GM19324 (cell line): ENCODE measurements at regions not wholly inside any gene's neighbourhood (a gene's known extent, or its start where the extent isn't known, plus 50 kb on each side); places are given as distances from the start of the nearest gene placed in this dataset.
A peak's percentile ranks its signal among the peaks of the same experiment; 100 is the strongest.

ENCODE experiments used
- ATAC-seq: cut with Tn5 transposase; IDR thresholded peaks from one replicate; pipeline ENCODE4 v1.9.1; 2021; ENCODE audit warnings: mild to moderate bottlenecking, moderate library complexity; ENCODE audit not compliant: unreplicated experiment, low FRiP score

GRCh38 chrX:147827070-147827469 is 84.6 kb upstream of the FMR1 start:
- no peak for ATAC-seq

GRCh38 chrX:147828719-147829118 is 83.0 kb upstream of the FMR1 start:
- no peak for ATAC-seq

DNA sequence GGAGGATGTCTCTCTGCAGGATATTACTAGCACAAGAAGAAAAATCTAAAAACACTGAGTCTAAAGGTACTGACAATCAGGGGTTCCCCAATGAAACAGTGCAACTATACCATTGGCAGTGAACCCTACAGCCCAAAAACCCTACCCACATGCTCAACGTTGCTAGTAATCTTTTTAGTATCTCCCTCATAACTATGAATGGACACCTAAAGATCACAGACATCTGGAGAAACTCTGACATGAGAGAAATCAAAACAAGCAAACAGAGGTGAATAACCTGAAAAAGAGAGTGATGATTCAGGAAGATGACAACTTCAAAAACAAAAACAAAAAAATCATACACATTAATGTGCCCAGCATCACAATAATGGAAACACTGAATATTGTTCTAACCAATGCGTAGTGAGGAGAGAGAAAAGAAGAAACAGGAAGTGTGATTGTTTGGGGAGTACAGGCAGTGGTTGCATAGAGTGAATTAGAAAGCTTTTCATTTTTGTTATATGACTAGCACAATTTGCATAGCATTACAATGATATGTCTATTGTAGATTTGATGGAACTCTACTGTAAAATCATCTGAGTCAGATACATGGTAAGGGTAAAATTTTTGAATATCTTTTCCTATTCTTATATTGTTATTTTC is 78.9 kb upstream of the FMR1 start:
- ATAC-seq = no peak

DNA sequence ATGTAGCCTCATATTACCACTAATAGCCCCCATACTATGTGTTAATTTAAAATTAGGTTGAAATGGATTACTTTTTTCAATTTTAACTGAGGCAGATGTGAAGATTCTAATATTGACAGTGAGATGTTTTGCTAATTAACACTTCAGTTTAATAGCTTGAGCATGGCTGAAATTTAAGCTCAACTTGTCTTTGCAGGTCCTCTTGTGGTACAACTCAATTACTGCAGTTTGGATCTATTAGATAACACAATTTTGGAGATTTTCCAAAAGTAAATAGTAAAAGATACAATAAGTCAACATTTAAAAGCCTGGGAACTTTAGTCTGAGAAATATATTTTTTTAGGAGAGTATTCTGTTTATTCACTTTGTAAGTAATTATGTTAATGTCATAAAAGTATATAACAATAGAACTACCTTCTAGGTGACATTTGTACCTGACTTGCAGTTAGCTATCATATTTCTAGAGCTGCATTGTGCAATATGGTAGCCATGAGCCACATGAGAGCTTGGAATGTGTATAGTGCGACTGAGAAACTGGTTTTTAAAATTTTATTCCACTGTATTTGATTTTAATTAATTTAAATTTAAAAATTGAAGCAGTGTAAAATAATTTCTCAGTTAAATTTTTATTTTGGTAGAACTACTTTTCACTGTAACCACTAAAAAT is 73.1 kb upstream of the FMR1 start:
- no peak for ATAC-seq

DNA sequence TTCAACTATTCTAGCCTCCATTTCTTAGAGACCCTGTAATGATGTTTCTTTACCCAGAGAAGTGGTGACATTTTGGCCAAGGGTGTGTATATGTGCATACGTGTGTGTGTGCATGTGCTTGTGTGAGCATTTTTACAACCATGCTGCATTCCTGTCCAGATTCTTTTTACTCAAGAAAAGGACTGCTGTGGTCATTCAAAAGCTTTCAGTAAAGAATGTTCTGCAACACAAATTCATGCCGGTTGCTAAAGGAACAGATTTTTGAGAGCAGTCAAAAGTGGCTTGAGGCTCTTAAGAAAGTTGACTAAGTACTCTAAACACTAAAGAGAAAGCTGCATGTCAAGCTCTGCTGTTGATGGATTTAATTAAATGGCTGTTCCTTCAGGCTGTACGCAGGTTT is 65.0 kb upstream of the FMR1 start:
- ATAC-seq = no peak

DNA sequence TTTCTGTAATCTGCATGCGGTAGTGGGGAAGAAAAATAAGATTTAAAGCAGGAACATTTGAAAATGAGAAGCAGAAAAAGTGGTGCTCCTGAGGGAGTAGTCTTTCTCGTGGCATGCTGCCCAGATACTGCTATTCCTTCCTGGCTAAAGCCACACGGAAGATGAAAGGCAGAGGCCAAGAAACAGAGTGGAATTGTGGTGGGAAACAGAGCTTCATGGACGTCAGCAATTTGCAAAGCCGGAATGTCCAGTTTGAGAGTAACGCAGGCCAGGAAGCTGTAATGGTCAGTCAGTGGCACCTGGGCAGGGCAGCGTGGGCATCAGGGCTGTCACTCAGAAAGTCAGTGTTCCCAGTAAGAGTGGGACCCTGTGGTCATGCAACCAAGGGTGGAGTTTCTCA is 63.7 kb upstream of the FMR1 start:
- ATAC-seq = no peak

DNA sequence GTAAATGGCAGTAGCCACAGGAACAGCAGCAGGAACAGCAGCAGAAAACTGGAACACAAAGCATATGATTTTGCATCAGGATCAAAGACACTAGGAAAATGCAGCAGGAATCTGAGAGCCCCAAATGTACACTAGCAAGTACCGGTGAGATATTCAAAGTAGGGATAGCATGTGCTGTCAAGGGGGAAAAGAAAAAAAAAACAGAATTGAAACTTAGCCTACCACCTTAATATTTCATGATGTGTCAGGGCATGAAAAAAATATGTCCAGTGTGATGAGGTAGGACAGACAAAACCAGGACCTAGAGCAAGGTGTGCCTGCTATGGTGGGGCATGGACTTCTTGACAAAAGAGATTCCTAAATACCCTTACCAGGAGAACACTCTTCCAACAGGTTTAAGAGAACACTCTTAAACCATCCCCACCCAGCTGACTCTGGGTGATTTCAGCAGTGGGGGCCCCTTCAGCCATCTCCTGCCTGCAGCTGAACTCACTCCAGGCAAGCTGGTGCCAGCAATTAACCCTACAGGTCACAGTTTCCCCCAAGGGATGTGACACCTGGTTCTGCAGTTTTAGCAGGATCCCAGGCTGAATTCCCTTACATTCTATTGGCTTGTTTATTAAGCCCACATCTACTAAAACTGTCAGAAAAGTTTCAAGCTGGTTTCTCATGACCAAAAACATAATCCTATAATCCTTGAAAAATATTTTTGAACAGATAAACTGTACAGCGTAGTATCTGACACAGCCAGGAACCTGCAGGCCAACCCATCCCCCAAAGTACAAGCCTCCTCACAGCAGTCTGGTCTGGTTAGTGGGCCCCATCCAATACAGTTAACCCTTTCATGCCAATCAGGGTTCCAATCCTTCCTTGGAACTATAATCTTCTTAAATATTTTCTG is 62.9 kb upstream of the FMR1 start:
- ATAC-seq = peak; percentile 56

- ATAC-seq = no peak
Observed at GRCh38 chrX:147850875-147851274, 60.8 kb upstream of the FMR1 start.

GRCh38 chrX:147853701-147854100 is 58.0 kb upstream of the FMR1 start:
- ATAC-seq = no peak

DNA sequence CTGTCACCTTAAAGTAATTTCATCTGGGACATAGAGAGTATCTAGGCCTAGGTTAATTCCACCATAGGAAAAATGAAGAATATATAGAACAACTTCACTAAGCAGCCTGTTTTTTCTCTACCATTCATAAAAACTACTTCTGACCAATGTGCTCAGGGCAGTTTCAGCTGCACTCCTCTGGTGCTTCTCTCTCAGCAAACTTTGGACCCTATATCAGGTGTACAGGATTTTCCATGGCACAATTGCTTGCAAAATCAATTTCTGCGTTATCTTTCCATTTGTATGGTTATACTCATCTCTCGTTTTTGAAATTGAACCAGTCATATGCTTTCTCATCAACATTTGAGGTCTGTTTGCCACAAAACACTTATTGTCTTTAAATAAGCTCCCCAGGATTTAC is 52.1 kb upstream of the FMR1 start:
- ATAC-seq = no peak
